ENCODE measurements at regions not wholly inside any gene's neighbourhood (a gene's known extent, or its start where the extent isn't known, plus 50 kb on each side); places are given as distances from the start of the nearest gene placed in this dataset.

DNA sequence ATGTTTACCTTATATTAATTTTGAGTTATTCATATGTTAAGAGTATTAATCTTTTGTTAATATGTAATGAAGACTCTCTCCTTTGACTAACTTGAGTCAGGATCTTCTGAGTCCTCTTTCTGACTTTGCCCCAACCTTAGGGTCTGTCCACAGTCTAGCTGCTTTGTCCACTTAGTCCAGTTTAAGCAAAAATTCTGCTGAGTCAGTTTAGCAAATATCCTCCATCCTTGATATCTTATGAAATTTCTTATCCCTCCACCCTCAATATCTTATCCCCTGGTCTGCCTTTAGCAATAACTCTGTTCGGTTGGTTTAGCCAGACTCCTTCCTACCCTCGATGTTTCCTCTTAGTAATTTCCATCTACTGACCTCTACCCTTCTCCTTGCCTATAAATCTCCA, 91.7 kb downstream of the DIPK2A start:
- intact Hi-C loops (cut with DNase I), result no loop called here
- DNase-seq, result no peak

- intact Hi-C loops (cut with DNase I), result no loop called here
- no peak for DNase-seq
Observed at GRCh38 chr3:144067059-144067458, 95.4 kb downstream of the DIPK2A start.

DNA sequence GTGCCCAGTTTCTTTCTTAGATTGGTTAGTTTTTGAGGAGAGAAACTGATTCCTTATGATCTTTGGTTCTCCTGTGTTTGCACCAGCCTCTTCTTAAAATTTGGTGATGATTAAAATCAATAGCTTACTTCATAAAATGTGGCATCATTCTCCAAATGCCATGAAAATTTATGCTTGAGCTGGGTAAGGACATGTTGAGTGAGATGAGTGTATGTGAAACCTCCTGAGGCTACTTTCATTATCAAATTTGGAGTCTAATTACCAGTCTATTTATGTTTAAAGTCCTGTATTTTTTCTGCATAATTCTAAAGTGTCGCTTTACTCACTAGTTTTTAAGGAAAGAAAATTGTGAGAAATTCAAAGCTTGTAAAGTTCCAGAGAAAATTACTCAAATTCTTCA, 102.1 kb downstream of the DIPK2A start:
- intact Hi-C loops (cut with DNase I), result no loop called here
- no peak for DNase-seq

GRCh38 chr3:144079634-144080033, 108.0 kb downstream of the DIPK2A start:
- no peak for DNase-seq
- intact Hi-C loops (cut with DNase I), result no loop called here

- intact Hi-C loops (cut with DNase I), result no loop called here
- DNase-seq, result no peak
Observed at GRCh38 chr3:144084929-144085328, 113.3 kb downstream of the DIPK2A start.

DNA sequence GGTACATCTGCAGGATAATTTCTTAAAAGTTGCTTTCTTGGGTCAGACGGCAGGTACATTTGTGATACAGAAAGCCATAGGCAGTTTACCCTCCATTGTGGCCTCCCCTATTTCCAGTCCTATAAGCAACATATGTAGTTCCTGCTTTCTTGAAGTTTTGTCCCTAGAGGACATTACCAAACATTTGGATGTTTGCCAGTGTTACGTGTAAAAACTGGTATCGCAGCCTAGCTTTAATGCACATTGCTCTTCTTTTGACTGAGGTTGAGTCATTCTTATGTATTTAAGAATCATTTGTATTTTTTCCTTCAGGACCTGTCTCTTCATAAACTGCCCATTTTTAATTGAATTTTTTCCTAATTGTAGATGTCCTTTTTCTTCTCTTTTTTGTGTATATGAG, 114.3 kb downstream of the DIPK2A start:
- no peak for DNase-seq
- intact Hi-C loops (cut with DNase I), result no loop called here

DNA sequence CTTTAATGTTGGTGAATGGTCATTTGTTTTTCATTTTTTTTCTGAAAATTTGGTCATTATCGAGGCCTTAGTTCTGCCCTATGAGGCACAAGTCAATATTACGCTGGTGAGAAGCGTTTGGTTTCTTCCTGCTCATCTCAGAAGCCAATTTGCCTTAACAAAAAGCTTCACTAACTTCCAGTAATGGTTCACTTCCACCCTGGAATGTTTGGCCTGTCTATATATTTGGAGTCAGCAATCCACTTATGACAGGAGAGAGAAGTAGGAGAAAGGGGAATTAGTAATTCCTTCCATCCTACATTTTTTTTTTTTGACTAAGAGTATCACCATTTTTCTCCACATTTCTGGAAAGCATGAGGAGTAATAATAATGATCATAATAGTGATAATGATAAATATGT, 124.4 kb downstream of the DIPK2A start:
- no peak for DNase-seq
- intact Hi-C loops (cut with DNase I), result no loop called here

DNA sequence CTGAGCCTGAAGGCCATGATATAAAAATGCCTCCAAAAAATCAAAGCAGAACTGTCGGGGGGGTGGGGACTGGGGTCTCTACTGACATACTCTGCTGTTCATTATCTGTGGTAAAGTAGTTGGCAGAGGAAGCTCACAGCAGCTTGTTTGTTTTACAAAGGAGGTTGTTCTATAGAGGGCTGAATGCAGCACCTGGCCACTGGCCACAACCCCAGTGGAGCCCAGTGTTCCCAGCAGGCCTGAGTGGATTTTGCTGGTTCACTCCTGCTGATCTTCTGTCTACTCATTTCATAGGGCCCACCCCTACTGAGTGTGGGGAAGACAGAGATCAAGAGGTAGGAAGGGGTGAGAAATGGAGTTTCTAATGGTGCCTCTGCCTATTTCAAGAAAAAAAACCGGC, 125.5 kb downstream of the DIPK2A start:
- DNase-seq, result no peak
- intact Hi-C loops (cut with DNase I), result no loop called here

DNA sequence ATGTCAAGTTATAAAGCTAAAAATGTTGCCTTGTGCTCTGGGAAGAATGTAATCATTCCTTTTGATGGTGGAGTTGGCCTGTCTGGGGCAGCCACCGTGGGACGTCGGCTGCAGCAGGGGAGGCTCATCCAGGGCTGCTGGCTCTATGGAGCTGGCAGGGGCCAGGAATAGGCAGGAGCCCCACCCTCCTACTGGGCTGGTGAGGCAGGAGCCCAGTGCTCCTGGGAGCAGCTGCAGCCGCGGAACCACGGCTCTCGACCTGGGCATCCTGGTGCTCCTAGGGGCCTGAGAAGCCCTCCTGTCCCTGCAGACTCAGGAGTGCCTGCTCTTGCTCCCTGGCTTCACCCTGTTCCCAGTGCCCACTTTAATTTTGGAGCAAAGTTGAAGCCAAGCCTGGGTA, 127.1 kb downstream of the DIPK2A start:
- peak in 1 of 10 donors; percentile 35 for DNase-seq
- intact Hi-C loops (cut with DNase I), result no loop called here

DNA sequence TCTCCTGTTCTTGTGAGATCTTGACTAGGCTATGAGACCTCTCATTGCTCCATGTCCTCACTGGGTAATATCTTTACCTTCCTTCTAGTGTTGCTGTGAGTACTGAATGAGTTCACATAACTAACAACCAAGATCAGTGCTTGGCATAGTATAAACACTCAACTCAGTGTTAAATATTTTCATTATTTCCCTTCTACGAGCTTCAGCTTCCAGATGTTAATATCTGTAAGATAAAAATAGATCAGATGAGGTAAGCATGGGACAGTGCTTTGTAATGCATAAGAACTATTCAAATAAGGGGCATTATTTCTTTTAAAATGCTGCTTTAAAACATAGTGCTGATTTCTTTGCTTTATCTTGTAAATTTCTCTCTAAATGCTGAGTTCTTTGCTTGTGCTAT, 130.8 kb downstream of the DIPK2A start:
- intact Hi-C loops (cut with DNase I), result no loop called here
- DNase-seq, result no peak

GRCh38 chr3:144104186-144104585, 132.6 kb downstream of the DIPK2A start:
- intact Hi-C loops (cut with DNase I), result no loop called here
- no peak for DNase-seq

DNA sequence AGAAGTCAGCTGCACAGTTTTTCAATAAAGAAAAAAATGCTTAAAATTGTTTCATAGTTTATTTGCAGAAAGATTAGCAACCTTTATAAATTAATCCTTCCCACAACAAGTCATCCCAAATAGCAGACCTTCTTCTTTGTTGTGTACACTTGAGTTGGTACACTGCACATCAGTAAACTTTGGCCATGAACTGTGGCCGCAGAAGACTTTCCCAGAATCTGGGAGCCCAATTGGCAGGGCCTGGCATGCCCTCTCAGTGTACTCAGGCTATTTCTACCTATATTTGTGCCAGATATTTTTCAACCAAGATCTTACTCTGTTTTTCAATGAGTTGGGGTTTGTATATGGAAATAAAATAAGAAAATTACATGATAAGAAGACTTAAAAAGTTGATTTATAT, 133.1 kb downstream of the DIPK2A start:
- intact Hi-C loops (cut with DNase I), result no loop called here
- peak in 1 of 10 donors; percentile 54 for DNase-seq

DNA sequence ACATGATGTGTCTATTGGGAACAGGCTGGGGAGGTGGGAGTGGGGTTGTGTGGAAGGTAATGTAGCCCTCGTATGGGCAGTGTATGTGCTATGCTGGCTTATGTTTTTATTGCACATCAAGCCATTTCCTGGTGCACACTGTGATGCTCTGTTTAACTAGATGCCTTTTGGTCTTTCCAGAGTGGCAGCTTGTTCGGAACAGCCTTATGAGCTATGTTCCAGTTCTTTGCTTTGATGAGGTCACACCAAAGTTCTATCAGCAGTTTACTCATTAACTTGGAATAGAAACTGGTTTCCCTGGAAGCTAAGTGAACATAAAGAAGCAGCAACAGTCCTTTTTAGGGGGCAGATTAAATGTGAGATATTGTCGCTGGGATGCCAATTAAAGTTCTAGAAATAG, 133.9 kb downstream of the DIPK2A start:
- no peak for DNase-seq
- intact Hi-C loops (cut with DNase I), result no loop called here

GRCh38 chr3:144106970-144107369, 135.3 kb downstream of the DIPK2A start:
- DNase-seq, result no peak
- intact Hi-C loops (cut with DNase I), result no loop called here

GRCh38 chr3:144107923-144108322, 136.3 kb downstream of the DIPK2A start:
- intact Hi-C loops (cut with DNase I), result no loop called here

GRCh38 chr3:144109944-144110343, 138.3 kb downstream of the DIPK2A start:
- intact Hi-C loops (cut with DNase I), result loop anchor here (5.0 kb wide), 1 partner anchor 78 kb away; no protein-coding TSS in a partner anchor
- no peak for DNase-seq

More at GRCh38 chr3:144107923-144108322, 136.3 kb downstream of the DIPK2A start:
- DNase-seq, result no peak

GRCh38 chr3:144112036-144112435, 140.4 kb downstream of the DIPK2A start:
- peak in 8 of 10 donors; percentile 25 to 87 (median 48) for DNase-seq
- intact Hi-C loops (cut with DNase I), result loop anchor here (5.0 kb wide), 1 partner anchor 80 kb away; no protein-coding TSS in a partner anchor

GRCh38 chr3:144112437-144112836, 140.8 kb downstream of the DIPK2A start:
- intact Hi-C loops (cut with DNase I), result loop anchor here (5.0 kb wide), 1 partner anchor 80 kb away; no protein-coding TSS in a partner anchor
- no peak for DNase-seq

GRCh38 chr3:144114767-144115166, 143.1 kb downstream of the DIPK2A start:
- intact Hi-C loops (cut with DNase I), result loop anchor here (5.0 kb wide), 1 partner anchor 82 kb away; no protein-coding TSS in a partner anchor
- DNase-seq, result no peak

- intact Hi-C loops (cut with DNase I), result no loop called here
- no peak for DNase-seq
Observed at GRCh38 chr3:144119633-144120032, 148.0 kb downstream of the DIPK2A start.

DNA sequence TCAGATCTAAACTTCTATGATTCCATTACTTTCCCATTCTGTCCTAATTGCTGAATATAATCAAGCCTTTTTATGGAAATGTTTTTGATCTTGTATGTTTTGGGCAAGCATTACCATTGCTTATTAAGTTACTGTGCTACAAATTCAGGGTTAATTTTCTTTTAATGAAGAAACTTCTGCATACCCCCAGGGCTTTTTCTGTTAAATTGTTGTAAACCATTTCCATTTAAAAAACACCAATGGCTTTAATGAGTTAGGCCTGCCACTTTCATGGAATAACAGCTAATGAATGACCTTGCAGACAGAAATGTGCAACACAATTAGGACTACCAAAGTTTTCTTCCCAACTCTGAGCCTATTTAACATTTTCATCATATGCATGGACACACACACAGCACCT, 150.0 kb downstream of the DIPK2A start:
- no peak for DNase-seq
- intact Hi-C loops (cut with DNase I), result no loop called here

DNA sequence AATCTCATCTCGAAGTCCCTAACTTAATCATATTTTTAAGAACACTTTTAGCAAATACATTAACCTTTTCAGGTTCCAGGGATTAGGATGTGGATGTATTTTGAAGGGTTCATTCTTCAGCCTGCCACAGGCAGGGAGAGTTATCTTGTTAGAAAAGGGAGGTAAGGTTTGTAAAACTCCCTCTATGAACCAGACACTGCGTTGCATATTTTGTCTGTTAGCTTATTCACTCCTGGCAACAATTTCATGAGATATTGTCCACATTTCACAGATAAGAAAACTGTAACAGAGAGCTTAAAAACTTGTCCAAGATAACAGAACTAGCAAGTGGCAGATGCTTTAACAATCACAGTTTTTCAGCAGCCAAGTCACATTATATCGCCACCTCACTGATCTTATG, 155.4 kb downstream of the DIPK2A start:
- no peak for DNase-seq
- intact Hi-C loops (cut with DNase I), result no loop called here

DNA sequence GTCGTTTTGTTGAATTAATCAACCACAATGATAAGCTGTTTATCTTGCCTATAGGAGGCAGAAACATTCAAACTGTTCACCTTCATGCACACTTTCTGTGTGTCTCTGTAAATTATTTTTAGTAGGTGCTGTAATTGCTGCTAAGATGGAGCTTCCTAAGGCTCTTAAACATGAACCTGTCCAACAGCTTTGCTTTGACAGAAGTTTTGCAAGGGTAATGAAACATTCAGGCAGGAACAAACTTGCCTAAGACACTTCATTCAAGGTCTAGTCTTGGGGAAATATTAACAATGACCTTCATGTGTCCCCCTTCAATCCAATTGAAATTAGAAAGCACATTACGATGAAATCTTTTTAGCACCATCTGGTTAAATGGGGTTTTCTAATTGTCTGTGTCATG, 156.1 kb downstream of the DIPK2A start:
- intact Hi-C loops (cut with DNase I), result no loop called here
- no peak for DNase-seq
